Skeletal muscle satellite cell (primary cell): ENCODE measurements at regions not wholly inside any gene's neighbourhood (a gene's known extent, or its start where the extent isn't known, plus 50 kb on each side); places are given as distances from the start of the nearest gene placed in this dataset.
"Not testable (repeated sequence)": the region's sequence is repeated elsewhere in the genome, so short reads cannot be mapped to it uniquely, and the experiment has no call there.

Source experiments
- H3K27me3 ChIP-seq: 2 replicates; pipeline ENCODE4 v1.7.0; 2013; ENCODE audit warnings: low read length; ENCODE audit not compliant: control insufficient read depth, insufficient read depth
- H3K36me3 ChIP-seq: 2 replicates; pipeline ENCODE4 v1.7.0; 2013; ENCODE audit warnings: mild to moderate bottlenecking, control low read depth, low read length; ENCODE audit not compliant: insufficient read depth
- H3K4me1 ChIP-seq: 2 replicates; pipeline ENCODE4 v1.7.0; 2013; ENCODE audit warnings: low read length; ENCODE audit not compliant: control insufficient read depth, insufficient read depth
- H3K4me2 ChIP-seq: 2 replicates; pipeline ENCODE4 v1.7.0; 2013; ENCODE audit warnings: mild to moderate bottlenecking, low read length
- H3K4me3 ChIP-seq: 2 replicates; pipeline ENCODE4 v1.7.0; 2013; ENCODE audit warnings: low read length
- H3K9ac ChIP-seq: 2 replicates; pipeline ENCODE4 v1.7.0; 2013; ENCODE audit warnings: mild to moderate bottlenecking, low read depth, low read length, moderate library complexity
- H3K9me3 ChIP-seq: replicated peaks from 2 replicates; pipeline ENCODE4 v1.7.0; 2013; ENCODE audit warnings: mild to moderate bottlenecking, control low read depth, low read length

DNA sequence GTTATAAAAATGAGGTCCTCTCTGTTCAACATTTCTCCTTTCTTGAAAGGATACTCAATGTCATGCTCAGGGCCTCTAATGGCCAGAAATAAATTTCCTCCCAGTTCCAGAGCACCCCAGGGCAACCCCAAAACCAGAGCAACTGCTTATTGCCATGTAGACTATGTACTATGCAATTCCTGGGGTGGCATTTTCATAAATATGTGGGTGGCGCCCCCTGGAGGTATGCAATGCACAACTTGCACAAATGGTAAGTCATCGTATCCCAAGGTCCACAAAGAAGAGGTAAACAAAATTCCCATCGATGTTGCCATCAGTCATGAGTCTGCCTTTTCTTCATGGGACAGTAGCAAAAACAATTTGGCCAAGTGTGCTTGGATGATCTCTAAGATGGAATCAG, 98.6 kb upstream of the DEFB108B start:
- H3K36me3 ChIP-seq, H3K4me2 ChIP-seq, H3K4me3 ChIP-seq, H3K4me1 ChIP-seq, H3K9ac ChIP-seq, H3K9me3 ChIP-seq, H3K27me3 ChIP-seq: not testable (repeated sequence)

DNA sequence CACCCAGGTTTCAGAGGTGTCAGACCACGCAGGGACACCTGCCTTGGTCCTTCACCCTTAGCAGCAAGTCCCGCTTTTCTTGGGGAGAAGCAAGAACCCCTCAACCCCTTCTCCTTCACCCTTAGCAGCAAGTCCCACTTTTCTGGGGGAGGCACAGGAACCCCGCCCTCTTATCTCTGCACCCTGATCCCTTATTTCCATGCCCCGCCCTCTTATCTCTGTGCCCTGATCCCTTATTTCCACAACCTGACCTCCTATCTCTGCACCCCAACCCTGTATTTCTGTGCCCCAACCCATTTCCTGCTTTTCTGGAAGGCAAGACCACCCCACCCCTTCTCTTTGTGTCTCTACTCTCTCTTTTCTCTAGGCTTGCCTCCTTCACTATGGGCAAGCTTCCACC, 94.7 kb upstream of the DEFB108B start:
- not testable (repeated sequence) for H3K9ac ChIP-seq, H3K9me3 ChIP-seq, H3K4me2 ChIP-seq, H3K4me3 ChIP-seq, H3K36me3 ChIP-seq, H3K4me1 ChIP-seq, H3K27me3 ChIP-seq

DNA sequence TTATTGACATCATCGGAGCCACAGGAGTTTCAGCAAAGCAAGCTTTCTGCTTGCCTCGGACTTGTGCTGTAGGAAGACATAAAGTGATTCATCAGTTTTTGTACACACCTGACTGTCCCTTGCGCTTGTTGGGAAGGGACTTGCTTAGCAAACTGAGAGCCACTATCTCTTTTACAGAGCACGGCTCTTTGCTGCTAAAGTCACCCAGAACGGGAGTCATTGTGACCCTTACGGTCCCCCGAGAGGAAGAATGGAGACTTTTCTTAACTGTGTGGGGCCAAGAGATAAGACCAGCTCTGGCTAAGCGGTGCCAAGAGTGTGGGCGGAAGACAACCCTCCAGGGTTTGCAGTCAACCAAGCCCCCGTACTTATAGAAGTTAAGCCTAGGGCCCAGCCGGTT, 89.6 kb upstream of the DEFB108B start:
- not testable (repeated sequence) for H3K4me1 ChIP-seq, H3K27me3 ChIP-seq, H3K9me3 ChIP-seq, H3K9ac ChIP-seq, H3K4me3 ChIP-seq, H3K4me2 ChIP-seq, H3K36me3 ChIP-seq

DNA sequence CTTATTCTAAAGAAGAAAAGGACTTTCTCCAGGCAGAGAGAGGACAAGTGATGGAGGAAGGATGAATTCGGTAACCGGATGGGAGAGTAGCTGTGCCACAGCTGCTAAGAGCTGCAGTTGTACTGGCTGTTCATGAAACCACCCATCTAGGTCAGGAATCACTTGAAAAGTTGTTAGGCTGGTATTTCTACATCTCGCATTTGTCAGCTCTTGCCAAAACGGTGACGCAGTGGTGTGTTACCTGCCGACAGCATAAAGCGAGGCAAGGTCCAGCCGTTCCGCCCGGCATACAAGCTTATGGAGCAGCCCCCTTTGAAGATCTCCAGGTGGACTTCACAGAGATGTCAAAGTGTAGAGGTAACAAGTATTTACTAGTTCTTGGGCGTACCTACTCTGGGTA, 87.3 kb upstream of the DEFB108B start:
- H3K27me3 ChIP-seq, H3K36me3 ChIP-seq, H3K9me3 ChIP-seq, H3K9ac ChIP-seq, H3K4me2 ChIP-seq, H3K4me1 ChIP-seq, H3K4me3 ChIP-seq: not testable (repeated sequence)

DNA sequence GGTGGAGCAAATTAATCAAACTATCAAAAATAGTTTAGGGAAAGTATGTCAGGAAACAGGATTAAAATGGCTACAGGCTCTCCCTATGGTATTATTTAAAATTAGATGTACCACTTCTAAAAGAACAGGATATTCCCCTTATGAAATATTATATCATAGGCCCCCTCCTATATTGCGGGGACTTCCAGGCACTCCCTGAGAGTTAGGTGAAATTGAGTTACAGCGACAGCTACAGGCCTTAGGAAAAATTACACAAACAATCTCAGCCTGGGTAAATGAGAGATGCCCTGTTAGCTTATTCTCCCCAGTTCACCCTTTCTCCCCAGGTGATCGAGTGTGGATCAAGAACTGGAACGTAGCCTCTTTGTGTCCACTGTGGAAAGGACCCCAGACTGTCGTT, 86.7 kb upstream of the DEFB108B start:
- H3K27me3 ChIP-seq, H3K4me3 ChIP-seq, H3K4me2 ChIP-seq, H3K9ac ChIP-seq, H3K4me1 ChIP-seq, H3K36me3 ChIP-seq, H3K9me3 ChIP-seq: not testable (repeated sequence)

DNA sequence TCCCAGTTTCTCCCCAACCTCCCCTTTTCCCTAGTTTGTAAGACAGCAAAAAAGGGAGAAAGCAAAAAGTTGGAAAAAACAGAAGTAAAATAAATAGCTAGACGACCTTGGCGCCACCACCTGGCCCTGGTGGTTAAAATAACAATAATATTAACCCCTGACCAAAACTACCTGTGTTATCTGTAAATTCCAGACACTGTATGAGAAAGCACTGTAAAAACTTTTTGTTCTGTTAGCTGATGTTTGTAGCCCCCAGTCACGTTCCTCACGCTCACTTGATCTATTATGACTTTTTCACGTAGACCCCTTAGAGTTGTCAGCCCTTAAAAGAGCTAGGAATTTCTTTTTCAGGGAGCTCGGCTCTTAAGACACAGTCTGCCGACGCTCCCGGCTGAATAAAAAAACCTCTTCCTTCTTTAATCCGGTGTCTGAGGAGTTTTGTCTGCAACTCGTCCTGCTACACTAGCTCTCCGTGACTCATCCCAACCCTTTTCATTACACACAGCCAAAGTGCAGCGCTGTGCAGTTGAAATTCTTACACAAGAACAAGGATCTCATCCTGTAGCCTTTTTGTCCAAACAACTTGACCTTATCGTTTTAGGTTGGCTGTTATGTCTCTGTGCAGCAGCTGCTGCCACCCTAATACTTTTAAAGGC, 83.9 kb upstream of the DEFB108B start:
- H3K4me1 ChIP-seq, H3K27me3 ChIP-seq, H3K36me3 ChIP-seq, H3K9me3 ChIP-seq, H3K4me2 ChIP-seq, H3K9ac ChIP-seq, H3K4me3 ChIP-seq: not testable (repeated sequence)

DNA sequence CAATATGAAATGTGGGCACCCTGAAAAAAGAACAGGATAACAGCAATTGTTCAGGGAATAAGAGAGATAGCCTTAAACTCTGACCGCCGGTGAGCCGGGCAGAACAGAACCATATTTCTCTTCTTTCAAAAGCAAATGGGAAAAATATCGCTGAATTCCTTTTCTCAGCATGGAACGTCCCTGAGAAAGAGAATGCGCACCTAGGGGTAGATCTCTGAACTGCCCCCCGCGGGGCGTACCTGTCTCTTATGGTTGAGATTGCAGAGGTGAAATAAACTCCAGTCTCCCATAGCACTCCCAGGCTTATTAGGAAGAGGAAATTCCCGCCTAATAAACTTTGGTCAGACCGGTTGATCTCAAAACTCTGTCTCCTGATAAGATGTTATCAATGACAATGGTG, 82.1 kb upstream of the DEFB108B start:
- not testable (repeated sequence) for H3K9me3 ChIP-seq, H3K4me1 ChIP-seq, H3K27me3 ChIP-seq, H3K4me3 ChIP-seq, H3K9ac ChIP-seq, H3K36me3 ChIP-seq, H3K4me2 ChIP-seq

DNA sequence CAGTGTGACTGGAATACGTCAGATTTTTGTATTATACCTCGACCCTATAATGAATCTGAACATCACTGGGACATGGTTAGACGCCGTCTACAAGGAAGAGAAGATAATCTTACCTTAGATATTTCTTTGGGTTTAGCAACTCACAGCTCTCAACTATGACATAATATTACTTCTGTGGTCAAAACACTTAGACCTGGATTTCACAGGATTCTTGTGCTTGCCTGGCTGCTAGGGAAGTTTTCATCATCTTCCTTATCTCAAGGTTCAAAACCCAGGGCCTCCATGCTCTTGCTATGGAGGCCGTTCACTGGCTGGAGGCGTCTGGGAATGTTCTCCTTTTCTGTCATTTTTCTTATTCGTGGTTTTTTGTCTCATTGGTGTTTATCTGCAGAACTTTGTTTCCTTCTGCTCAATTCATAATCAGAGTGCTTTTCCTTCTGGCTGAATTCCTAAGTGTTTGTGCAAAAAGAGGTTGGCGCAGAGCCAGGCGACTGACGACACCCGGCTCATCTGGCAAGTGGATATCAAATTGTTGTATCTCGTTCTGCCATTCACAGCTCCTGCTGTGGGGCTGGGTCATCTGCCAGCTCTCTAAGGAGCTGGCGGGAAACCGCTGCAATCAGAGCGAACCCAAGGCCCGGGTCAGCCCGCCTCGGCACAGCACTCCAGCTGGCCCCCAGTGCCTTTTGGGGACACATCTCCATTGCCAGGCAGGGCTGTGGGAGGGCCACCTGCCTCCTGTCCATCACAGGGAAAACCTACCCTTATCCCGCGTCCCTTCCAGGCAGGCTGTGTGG, 68.1 kb upstream of the DEFB108B start:
- not testable (repeated sequence) for H3K4me1 ChIP-seq, H3K4me2 ChIP-seq, H3K36me3 ChIP-seq, H3K9me3 ChIP-seq, H3K27me3 ChIP-seq, H3K9ac ChIP-seq, H3K4me3 ChIP-seq

DNA sequence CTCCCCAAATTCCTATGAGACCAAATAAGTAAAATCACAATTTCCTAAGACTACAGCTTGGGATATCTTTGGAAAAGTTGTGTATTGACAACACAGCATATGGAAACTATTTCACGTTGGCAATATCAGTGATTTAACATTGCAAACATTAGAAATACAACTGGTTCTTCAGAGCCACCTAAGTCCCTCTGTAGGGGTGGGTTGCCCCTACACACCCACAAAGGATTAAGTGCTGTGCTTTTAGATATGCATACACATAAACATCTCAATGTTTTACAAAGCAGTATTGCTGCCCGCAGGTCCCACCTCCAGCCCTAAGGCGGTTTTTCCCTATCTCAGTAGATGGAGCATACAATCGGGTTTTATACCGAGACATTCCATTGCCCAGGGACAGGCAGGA, 66.0 kb upstream of the DEFB108B start:
- not testable (repeated sequence) for H3K27me3 ChIP-seq, H3K4me3 ChIP-seq, H3K9ac ChIP-seq, H3K36me3 ChIP-seq, H3K4me1 ChIP-seq, H3K9me3 ChIP-seq, H3K4me2 ChIP-seq

DNA sequence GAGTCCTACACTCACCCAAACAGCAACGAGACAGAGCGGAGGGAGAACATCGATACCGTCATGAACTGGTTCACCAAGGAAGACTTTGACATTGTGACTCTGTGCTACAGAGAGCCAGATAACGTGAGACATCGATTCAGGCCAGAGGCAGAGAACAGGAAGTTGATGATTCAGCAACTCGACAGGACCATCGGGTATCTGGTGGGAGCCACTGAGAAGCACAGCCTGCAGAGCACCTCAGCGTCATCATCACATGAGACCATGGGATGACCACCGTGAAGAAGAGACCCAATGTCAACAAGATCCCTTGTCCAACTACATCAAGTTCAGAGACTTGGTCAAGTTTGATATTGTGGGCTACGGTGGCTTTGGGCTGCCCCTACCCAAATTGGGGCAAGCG, 60.8 kb upstream of the DEFB108B start:
- not testable (repeated sequence) for H3K36me3 ChIP-seq, H3K9me3 ChIP-seq, H3K27me3 ChIP-seq, H3K9ac ChIP-seq, H3K4me2 ChIP-seq, H3K4me3 ChIP-seq, H3K4me1 ChIP-seq

DNA sequence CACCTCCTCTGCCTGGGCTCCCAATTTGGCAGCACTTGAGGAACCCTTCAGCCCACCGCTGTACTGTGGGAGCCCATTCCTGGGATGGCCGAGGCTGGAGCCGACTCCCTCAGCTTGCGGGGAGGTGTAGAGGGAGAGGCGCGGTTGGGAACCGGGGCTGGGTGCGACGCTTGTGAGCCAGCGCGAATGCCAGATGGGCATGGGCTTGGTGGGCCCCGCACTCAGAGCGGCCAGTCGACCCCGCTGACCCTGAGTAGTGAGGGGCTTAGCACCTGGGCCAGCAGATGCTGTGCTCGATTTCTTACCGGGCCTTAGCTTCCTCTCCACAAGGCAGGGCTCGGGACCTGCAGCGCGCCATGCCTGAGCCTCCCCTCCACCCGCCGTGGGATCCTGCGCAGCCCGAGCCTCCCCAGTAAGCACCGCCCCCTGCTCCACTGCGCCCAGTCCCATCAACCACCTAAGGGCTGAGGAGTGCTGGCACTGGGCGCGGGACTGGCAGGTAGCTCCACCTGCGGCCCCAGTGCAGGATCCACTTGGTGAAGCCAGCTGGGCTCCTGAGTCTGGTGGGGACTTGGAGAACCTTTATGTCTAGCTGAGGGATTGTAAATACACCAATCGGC, 58.3 kb upstream of the DEFB108B start:
- Histone ChIP-seq H3K4me3 (no peak overlapping the region), H3K27me3 (no peaks in the 10 kb centered on the region), H3K36me3 (no peaks in the 10 kb centered on the region), H3K4me2 (no peak overlapping the region), H3K9ac (no peak overlapping the region), H3K9me3 (no peaks in the 10 kb centered on the region), H3K4me1 (no peaks in the 10 kb centered on the region)

DNA sequence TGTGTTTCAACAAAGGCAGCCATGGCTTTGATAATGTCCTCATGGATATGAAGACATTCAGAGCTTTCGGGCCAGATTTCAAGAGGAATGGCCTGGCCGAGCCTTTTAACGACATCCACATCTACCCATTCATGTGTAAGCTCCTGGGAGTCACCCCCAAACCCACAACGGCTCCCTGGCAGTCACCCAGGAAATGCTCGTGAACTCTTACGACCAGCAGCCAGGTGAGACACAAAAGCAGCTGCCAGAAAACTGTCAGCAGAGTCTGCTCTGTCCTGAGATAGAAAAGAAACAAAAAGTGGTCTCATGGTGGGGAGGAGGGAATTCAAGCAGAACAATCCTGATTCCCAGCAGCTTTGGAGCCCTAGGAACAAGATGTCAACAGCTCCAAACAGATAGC, 52.9 kb upstream of the DEFB108B start:
- not testable (repeated sequence) for H3K9ac ChIP-seq, H3K4me2 ChIP-seq, H3K9me3 ChIP-seq, H3K4me3 ChIP-seq, H3K36me3 ChIP-seq, H3K27me3 ChIP-seq, H3K4me1 ChIP-seq
